GM23338 (cell line): ENCODE measurements at regions not wholly inside any gene's neighbourhood (a gene's known extent, or its start where the extent isn't known, plus 50 kb on each side); places are given as distances from the start of the nearest gene placed in this dataset.

ENCODE experiments used
- ATAC-seq: fragments of 200-7000 bp; cut with Tn5 transposase; 3 replicates; pipeline ENCODE4 v1.9.1; 2020
- DNase-seq: peaks from one replicate; pipeline ENCODE4 v3.0.0-alpha.2; 2015; ENCODE audit warnings: low spot score
- H2AFZ ChIP-seq: fragments of 200-600 bp; sonication (generic); 2 replicates; pipeline ENCODE4 v1.8.0; 2016; ENCODE audit warnings: antibody characterized with exemption, mild to moderate bottlenecking, moderate library complexity
- H3F3A ChIP-seq: fragments of 200-600 bp; sonication (generic); replicated peaks from 2 replicates; pipeline ENCODE4 v1.8.0; 2017; ENCODE audit warnings: antibody characterized with exemption, mixed run types, low read depth
- H3K27ac ChIP-seq: fragments of 200-600 bp; sonication (generic); 2 replicates; pipeline ENCODE4 v1.6.1; 2016; ENCODE audit warnings: low read depth
- H3K27me3 ChIP-seq: fragments of 200-600 bp; sonication (generic); 2 replicates; pipeline ENCODE4 v1.8.0; 2016; ENCODE audit warnings: mild to moderate bottlenecking, mixed run types, moderate library complexity; ENCODE audit not compliant: insufficient read depth
- H3K36me3 ChIP-seq: fragments of 200-600 bp; sonication (generic); 2 replicates; pipeline ENCODE4 v1.8.0; 2016; ENCODE audit warnings: mild to moderate bottlenecking; ENCODE audit not compliant: insufficient read depth
- H3K4me1 ChIP-seq: fragments of 200-600 bp; sonication (generic); 2 replicates; pipeline ENCODE4 v1.8.0; 2016; ENCODE audit warnings: mild to moderate bottlenecking, moderate library complexity; ENCODE audit not compliant: insufficient read depth
- H3K4me2 ChIP-seq: fragments of 200-600 bp; sonication (generic); 2 replicates; pipeline ENCODE4 v1.7.1; 2017; ENCODE audit warnings: mixed run types
- H3K4me3 ChIP-seq: fragments of 200-600 bp; sonication (generic); 2 replicates; pipeline ENCODE4 v1.6.1; 2016; ENCODE audit warnings: mixed run types
- H3K79me2 ChIP-seq: fragments of 200-600 bp; sonication (generic); replicated peaks from 2 replicates; pipeline ENCODE4 v1.8.0; 2017; ENCODE audit warnings: mild to moderate bottlenecking; ENCODE audit not compliant: insufficient read depth
- H3K9me2 ChIP-seq: fragments of 200-600 bp; sonication (generic); 2 replicates; pipeline ENCODE4 v1.8.0; 2017; ENCODE audit not compliant: insufficient read depth
- H4K20me1 ChIP-seq: fragments of 200-600 bp; sonication (generic); replicated peaks from 2 replicates; pipeline ENCODE4 v1.8.0; 2017; ENCODE audit warnings: mild to moderate bottlenecking; ENCODE audit not compliant: insufficient read depth
- H3K27ac Mint-ChIP-seq: 2 replicates; pipeline ENCODE4 v1.8.0; 2020; ENCODE audit warnings: inconsistent platforms, mild to moderate bottlenecking, moderate library complexity, mixed read lengths
- H3K27me3 Mint-ChIP-seq: 3 replicates; pipeline ENCODE4 v1.8.0; 2022; ENCODE audit warnings: low read depth, mild to moderate bottlenecking, moderate library complexity, mixed read lengths, inconsistent platforms; ENCODE audit not compliant: insufficient read depth, poor library complexity
- H3K36me3 Mint-ChIP-seq: 3 replicates; pipeline ENCODE4 v1.8.0; 2021; ENCODE audit warnings: low read depth, mild to moderate bottlenecking, inconsistent platforms, moderate library complexity, mixed read lengths
- H3K4me1 Mint-ChIP-seq: 3 replicates; pipeline ENCODE4 v1.8.0; 2020; ENCODE audit warnings: mild to moderate bottlenecking, inconsistent platforms, mixed read lengths
- H3K4me3 Mint-ChIP-seq: 3 replicates; pipeline ENCODE4 v1.8.0; 2021; ENCODE audit warnings: moderate library complexity, mild to moderate bottlenecking, inconsistent platforms, mixed read lengths
- H3K9me3 Mint-ChIP-seq: 3 replicates; pipeline ENCODE4 v1.8.0; 2020; ENCODE audit warnings: moderate library complexity, mild to moderate bottlenecking, inconsistent platforms, mixed read lengths
- CREB1 ChIP-seq: fragments of 250-450 bp; sonication (Bioruptor Pico); IDR thresholded peaks from 2 replicates; pipeline ENCODE4 v1.5.0; 2020; ENCODE audit warnings: low read depth, mild to moderate bottlenecking, moderate library complexity
- JUNB ChIP-seq: IDR thresholded peaks from one replicate; pipeline ENCODE4 v1.6.1; 2016; ENCODE audit warnings: antibody characterized with exemption; ENCODE audit not compliant: unreplicated experiment
- NANOG ChIP-seq: IDR thresholded peaks from 2 replicates; pipeline ENCODE4 v1.6.1; 2016; ENCODE audit warnings: antibody characterized with exemption, borderline replicate concordance
- POLR2AphosphoS5 ChIP-seq: IDR thresholded peaks from 2 replicates; pipeline ENCODE4 v1.6.1; 2016; ENCODE audit warnings: antibody characterized with exemption, low read depth
- ZNF114 ChIP-seq: fragments of 250-450 bp; sonication (Bioruptor Pico); IDR thresholded peaks from 2 replicates; pipeline ENCODE4 v1.5.0; 2020; ENCODE audit warnings: mild to moderate bottlenecking, moderate library complexity
- ZNF331 ChIP-seq: fragments of 250-450 bp; sonication (Bioruptor Pico); IDR thresholded peaks from 2 replicates; pipeline ENCODE4 v1.5.0; 2020; ENCODE audit warnings: low read depth, mild to moderate bottlenecking, moderate library complexity
- TF ChIP-seq, protein P1 (sequence below): IDR thresholded peaks from 2 replicates; pipeline ENCODE4 v1.6.1; 2016; ENCODE audit warnings: antibody characterized with exemption
- TF ChIP-seq, protein P2 (sequence below): fragments of 250-450 bp; sonication (Bioruptor Pico); IDR thresholded peaks from 2 replicates; pipeline ENCODE4 v1.5.0; 2020; ENCODE audit warnings: mild to moderate bottlenecking, moderate library complexity

DNA sequence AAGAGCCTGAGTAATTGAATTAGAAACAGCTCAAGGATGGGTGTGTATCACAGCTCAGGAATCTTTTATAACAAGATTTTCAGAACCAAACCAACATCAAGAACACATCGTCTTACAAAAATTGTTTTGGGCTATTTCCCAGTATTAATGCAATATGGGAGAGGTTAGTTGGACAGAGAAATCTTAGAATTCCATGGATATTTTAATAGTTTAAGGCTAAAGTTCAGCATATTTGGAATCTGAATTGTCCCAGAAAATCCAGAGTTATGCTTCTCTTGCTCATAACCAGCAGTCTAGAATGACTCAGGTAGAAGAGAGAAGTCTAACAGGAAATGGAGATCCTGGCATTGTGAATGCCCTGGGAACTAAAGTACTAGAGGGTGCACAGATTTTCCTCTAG lies 74.6 kb downstream of the ADM start:
- no peak for ATAC-seq

More for the DNA sequence above, 74.6 kb downstream of the ADM start:
- Histone ChIP-seq H3K4me3 (no peak overlapping the region), H3K79me2 (no peaks in the 10 kb centered on the region), H3F3A (no peaks in the 10 kb centered on the region), H3K4me1 (no peaks in the 10 kb centered on the region), H3K36me3 (no peaks in the 10 kb centered on the region), H3K27me3 (no peaks in the 10 kb centered on the region), H3K4me2 (no peak overlapping the region), H3K27ac (no peak overlapping the region), H2AFZ (no peak overlapping the region), H3K9me2 (no peaks in the 10 kb centered on the region), H4K20me1 (no peaks in the 10 kb centered on the region)
- Mint-ChIP-seq H3K27me3 (peaks cover 2% of the 10 kb centered on the region), H3K4me3 (no peak overlapping the region), H3K9me3 (peaks cover under 1% of the 10 kb centered on the region; the same call in 1 of the 3 replicates), H3K4me1 (no peaks in the 10 kb centered on the region), H3K36me3 (no peaks in the 10 kb centered on the region; the same call in 2 of the 3 replicates), H3K27ac (no peak overlapping the region)
- TF ChIP-seq CREB1 (CRISPR knock-in tag) (no peak), ZNF331 (CRISPR knock-in tag) (no peak), ZNF114 (CRISPR knock-in tag) (no peak), POLR2AphosphoS5 (no peak), NANOG (no peak), JUNB (no peak)
- TF ChIP-seq, protein P1, sequence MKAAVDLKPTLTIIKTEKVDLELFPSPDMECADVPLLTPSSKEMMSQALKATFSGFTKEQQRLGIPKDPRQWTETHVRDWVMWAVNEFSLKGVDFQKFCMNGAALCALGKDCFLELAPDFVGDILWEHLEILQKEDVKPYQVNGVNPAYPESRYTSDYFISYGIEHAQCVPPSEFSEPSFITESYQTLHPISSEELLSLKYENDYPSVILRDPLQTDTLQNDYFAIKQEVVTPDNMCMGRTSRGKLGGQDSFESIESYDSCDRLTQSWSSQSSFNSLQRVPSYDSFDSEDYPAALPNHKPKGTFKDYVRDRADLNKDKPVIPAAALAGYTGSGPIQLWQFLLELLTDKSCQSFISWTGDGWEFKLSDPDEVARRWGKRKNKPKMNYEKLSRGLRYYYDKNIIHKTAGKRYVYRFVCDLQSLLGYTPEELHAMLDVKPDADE: no peak
- TF ChIP-seq, protein P2, sequence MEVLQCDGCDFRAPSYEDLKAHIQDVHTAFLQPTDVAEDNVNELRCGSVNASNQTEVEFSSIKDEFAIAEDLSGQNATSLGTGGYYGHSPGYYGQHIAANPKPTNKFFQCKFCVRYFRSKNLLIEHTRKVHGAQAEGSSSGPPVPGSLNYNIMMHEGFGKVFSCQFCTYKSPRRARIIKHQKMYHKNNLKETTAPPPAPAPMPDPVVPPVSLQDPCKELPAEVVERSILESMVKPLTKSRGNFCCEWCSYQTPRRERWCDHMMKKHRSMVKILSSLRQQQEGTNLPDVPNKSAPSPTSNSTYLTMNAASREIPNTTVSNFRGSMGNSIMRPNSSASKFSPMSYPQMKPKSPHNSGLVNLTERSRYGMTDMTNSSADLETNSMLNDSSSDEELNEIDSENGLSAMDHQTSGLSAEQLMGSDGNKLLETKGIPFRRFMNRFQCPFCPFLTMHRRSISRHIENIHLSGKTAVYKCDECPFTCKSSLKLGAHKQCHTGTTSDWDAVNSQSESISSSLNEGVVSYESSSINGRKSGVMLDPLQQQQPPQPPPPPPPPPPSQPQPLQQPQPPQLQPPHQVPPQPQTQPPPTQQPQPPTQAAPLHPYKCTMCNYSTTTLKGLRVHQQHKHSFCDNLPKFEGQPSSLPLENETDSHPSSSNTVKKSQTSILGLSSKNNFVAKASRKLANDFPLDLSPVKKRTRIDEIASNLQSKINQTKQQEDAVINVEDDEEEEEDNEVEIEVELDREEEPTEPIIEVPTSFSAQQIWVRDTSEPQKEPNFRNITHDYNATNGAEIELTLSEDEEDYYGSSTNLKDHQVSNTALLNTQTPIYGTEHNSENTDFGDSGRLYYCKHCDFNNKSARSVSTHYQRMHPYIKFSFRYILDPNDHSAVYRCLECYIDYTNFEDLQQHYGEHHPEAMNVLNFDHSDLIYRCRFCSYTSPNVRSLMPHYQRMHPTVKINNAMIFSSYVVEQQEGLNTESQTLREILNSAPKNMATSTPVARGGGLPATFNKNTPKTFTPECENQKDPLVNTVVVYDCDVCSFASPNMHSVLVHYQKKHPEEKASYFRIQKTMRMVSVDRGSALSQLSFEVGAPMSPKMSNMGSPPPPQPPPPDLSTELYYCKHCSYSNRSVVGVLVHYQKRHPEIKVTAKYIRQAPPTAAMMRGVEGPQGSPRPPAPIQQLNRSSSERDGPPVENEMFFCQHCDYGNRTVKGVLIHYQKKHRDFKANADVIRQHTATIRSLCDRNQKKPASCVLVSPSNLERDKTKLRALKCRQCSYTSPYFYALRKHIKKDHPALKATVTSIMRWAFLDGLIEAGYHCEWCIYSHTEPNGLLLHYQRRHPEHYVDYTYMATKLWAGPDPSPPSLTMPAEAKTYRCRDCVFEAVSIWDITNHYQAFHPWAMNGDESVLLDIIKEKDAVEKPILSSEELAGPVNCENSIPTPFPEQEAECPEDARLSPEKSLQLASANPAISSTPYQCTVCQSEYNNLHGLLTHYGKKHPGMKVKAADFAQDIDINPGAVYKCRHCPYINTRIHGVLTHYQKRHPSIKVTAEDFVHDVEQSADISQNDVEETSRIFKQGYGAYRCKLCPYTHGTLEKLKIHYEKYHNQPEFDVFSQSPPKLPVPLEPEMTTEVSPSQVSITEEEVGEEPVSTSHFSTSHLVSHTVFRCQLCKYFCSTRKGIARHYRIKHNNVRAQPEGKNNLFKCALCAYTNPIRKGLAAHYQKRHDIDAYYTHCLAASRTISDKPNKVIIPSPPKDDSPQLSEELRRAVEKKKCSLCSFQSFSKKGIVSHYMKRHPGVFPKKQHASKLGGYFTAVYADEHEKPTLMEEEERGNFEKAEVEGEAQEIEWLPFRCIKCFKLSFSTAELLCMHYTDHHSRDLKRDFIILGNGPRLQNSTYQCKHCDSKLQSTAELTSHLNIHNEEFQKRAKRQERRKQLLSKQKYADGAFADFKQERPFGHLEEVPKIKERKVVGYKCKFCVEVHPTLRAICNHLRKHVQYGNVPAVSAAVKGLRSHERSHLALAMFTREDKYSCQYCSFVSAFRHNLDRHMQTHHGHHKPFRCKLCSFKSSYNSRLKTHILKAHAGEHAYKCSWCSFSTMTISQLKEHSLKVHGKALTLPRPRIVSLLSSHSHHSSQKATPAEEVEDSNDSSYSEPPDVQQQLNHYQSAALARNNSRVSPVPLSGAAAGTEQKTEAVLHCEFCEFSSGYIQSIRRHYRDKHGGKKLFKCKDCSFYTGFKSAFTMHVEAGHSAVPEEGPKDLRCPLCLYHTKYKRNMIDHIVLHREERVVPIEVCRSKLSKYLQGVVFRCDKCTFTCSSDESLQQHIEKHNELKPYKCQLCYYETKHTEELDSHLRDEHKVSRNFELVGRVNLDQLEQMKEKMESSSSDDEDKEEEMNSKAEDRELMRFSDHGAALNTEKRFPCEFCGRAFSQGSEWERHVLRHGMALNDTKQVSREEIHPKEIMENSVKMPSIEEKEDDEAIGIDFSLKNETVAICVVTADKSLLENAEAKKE (CRISPR knock-in tag): no peak
- no peak for DNase-seq
